ENCODE measurements at regions not wholly inside any gene's neighbourhood (a gene's known extent, or its start where the extent isn't known, plus 50 kb on each side); places are given as distances from the start of the nearest gene placed in this dataset.

DNA sequence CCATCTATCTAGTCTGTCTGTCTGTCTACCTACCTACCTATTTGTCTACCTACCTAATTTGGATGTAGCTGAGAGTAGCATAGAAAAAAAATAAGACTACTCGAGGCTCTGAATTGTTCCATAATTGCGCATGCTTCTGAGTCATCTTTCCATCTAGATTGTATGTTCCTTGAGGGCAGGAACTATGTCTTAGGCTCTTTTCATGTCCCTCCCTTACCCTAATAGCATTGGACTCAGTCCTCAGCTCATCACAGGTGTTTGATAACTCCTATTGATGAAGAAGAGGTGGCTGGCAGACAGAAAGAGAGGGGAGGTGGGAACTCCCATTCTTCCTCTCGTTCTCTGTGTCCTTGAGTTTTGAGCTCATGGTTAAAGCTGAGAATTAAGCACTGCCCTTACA, 263.7 kb downstream of the TTC6 start:
- TF ChIP-seq, protein P1, sequence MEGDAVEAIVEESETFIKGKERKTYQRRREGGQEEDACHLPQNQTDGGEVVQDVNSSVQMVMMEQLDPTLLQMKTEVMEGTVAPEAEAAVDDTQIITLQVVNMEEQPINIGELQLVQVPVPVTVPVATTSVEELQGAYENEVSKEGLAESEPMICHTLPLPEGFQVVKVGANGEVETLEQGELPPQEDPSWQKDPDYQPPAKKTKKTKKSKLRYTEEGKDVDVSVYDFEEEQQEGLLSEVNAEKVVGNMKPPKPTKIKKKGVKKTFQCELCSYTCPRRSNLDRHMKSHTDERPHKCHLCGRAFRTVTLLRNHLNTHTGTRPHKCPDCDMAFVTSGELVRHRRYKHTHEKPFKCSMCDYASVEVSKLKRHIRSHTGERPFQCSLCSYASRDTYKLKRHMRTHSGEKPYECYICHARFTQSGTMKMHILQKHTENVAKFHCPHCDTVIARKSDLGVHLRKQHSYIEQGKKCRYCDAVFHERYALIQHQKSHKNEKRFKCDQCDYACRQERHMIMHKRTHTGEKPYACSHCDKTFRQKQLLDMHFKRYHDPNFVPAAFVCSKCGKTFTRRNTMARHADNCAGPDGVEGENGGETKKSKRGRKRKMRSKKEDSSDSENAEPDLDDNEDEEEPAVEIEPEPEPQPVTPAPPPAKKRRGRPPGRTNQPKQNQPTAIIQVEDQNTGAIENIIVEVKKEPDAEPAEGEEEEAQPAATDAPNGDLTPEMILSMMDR (conservative IDR thresholded peaks at IDR 0.05; ENCODE audit: low read length): no peak
- no peak for TF ChIP-seq EZH2phosphoT487 (IDR thresholded peaks at IDR 0.05; ENCODE audit: borderline replicate concordance, low read depth, low read length)
